ENCODE measurements at regions not wholly inside any gene's neighbourhood (a gene's known extent, or its start where the extent isn't known, plus 50 kb on each side); places are given as distances from the start of the nearest gene placed in this dataset.

- Histone ChIP-seq H3K27ac (replicated peaks) (no peak overlapping the region), H3K27me3 (ENCODE audit: insufficient read depth, poor library complexity, severe bottlenecking) (peaks cover 2% of the 10 kb centered on the region), H3K4me3 (replicated peaks; ENCODE audit: insufficient read depth, low read length) (no peak overlapping the region)
- TF ChIP-seq SPI1 (IDR thresholded peaks at IDR 0.05; ENCODE audit: borderline replicate concordance, low read depth) (no peak), GABPA (IDR thresholded peaks at IDR 0.05; ENCODE audit: low read depth) (no peak), CTCF (IDR thresholded peaks at IDR 0.05; ENCODE audit: insufficient read depth, low read length) (no peak), POLR2AphosphoS5 (IDR thresholded peaks at IDR 0.05; ENCODE audit: low read depth) (no peak), REST (IDR thresholded peaks at IDR 0.05; ENCODE audit: insufficient replicate concordance, low read depth) (no peak)
- DNase-seq (ENCODE audit: low read depth in 1 of 2, low spot score in 1 of 2): no peak
Observed at GRCh38 chr6:147648916-147649315, 140.4 kb downstream of the SAMD5 start.

- Histone ChIP-seq H3K27me3 (ENCODE audit: insufficient read depth, poor library complexity, severe bottlenecking) (peaks cover 2% of the 10 kb centered on the region), H3K4me3 (replicated peaks; ENCODE audit: insufficient read depth, low read length) (no peak overlapping the region), H3K27ac (replicated peaks) (no peak overlapping the region)
- TF ChIP-seq GABPA (IDR thresholded peaks at IDR 0.05; ENCODE audit: low read depth) (no peak), SPI1 (IDR thresholded peaks at IDR 0.05; ENCODE audit: borderline replicate concordance, low read depth) (no peak), CTCF (IDR thresholded peaks at IDR 0.05; ENCODE audit: insufficient read depth, low read length) (no peak), REST (IDR thresholded peaks at IDR 0.05; ENCODE audit: insufficient replicate concordance, low read depth) (no peak), POLR2AphosphoS5 (IDR thresholded peaks at IDR 0.05; ENCODE audit: low read depth) (no peak)
- no peak for DNase-seq (ENCODE audit: low read depth in 1 of 2, low spot score in 1 of 2)
Observed at GRCh38 chr6:147651249-147652063, 143.0 kb downstream of the SAMD5 start.

GRCh38 chr6:147653631-147654030 is 145.1 kb downstream of the SAMD5 start:
- Histone ChIP-seq H3K27me3 (ENCODE audit: insufficient read depth, poor library complexity, severe bottlenecking) (peaks cover 2% of the 10 kb centered on the region), H3K27ac (replicated peaks) (no peak overlapping the region), H3K4me3 (replicated peaks; ENCODE audit: insufficient read depth, low read length) (no peak overlapping the region)
- no peak for TF ChIP-seq SPI1 (IDR thresholded peaks at IDR 0.05; ENCODE audit: borderline replicate concordance, low read depth)
- no peak for TF ChIP-seq POLR2AphosphoS5 (IDR thresholded peaks at IDR 0.05; ENCODE audit: low read depth)
- no peak for DNase-seq (ENCODE audit: low read depth in 1 of 2, low spot score in 1 of 2)

GRCh38 chr6:147654103-147654845 is 145.8 kb downstream of the SAMD5 start:
- H3K27ac ChIP-seq (replicated peaks): no peak overlapping the region
- peaks cover 2% of the 10 kb centered on the region for H3K27me3 ChIP-seq (ENCODE audit: insufficient read depth, poor library complexity, severe bottlenecking)
- no peak for TF ChIP-seq GABPA (IDR thresholded peaks at IDR 0.05; ENCODE audit: low read depth)
- TF ChIP-seq CTCF (IDR thresholded peaks at IDR 0.05; ENCODE audit: insufficient read depth, low read length): no peak
- TF ChIP-seq REST (IDR thresholded peaks at IDR 0.05; ENCODE audit: insufficient replicate concordance, low read depth): no peak
- no peak for TF ChIP-seq POLR2AphosphoS5 (IDR thresholded peaks at IDR 0.05; ENCODE audit: low read depth)
- no peak for TF ChIP-seq SPI1 (IDR thresholded peaks at IDR 0.05; ENCODE audit: borderline replicate concordance, low read depth)

More at GRCh38 chr6:147654103-147654845, 145.8 kb downstream of the SAMD5 start:
- DNase-seq (ENCODE audit: low read depth in 1 of 2, low spot score in 1 of 2): no peak
- H3K4me3 ChIP-seq (replicated peaks; ENCODE audit: insufficient read depth, low read length): no peak overlapping the region

Measured in HL-60 (cell line).